Suprapubic skin (tissue), 4 donors: ENCODE measurements at regions not wholly inside any gene's neighbourhood (a gene's known extent, or its start where the extent isn't known, plus 50 kb on each side); places are given as distances from the start of the nearest gene placed in this dataset.

Experiments
- DNase-seq, 2 donors: peaks; one replicate each; pipeline ENCODE4 v3.0.0-alpha.2; 2019; ENCODE audit warnings: low spot score in 2 of 2
- H3K27ac ChIP-seq: fragments of 200-600 bp; sonication (generic); one replicate; pipeline ENCODE4 v1.5.1; 2019
- H3K27me3 ChIP-seq: fragments of 200-600 bp; sonication (generic); one replicate; pipeline ENCODE4 v1.5.1; 2019
- H3K36me3 ChIP-seq: fragments of 200-600 bp; sonication (generic); one replicate; pipeline ENCODE4 v1.5.1; 2019
- H3K4me1 ChIP-seq: fragments of 200-600 bp; sonication (generic); one replicate; pipeline ENCODE4 v1.5.1; 2019
- H3K4me3 ChIP-seq: fragments of 200-600 bp; sonication (generic); one replicate; pipeline ENCODE4 v1.5.1; 2019; ENCODE audit warnings: mild to moderate bottlenecking
- H3K9me3 ChIP-seq: fragments of 200-600 bp; sonication (generic); one replicate; pipeline ENCODE4 v1.5.1; 2019
- CTCF ChIP-seq, 2 donors: fragments of 200-600 bp in 1 of 2; fragments of 450-650 bp in 1 of 2; sonication (generic) in 1 of 2; IDR thresholded peaks; one replicate each; pipeline ENCODE4 v1.5.1; 2016 to 2019; ENCODE audit warnings: antibody characterized with exemption in 2 of 2, mild to moderate bottlenecking in 1 of 2, moderate library complexity in 1 of 2
- EP300 ChIP-seq: sonication (generic); formaldehyde crosslinking; IDR thresholded peaks from one replicate; pipeline ENCODE4 v1.6.1; 2017; ENCODE audit warnings: antibody characterized with exemption
- POLR2A ChIP-seq, 2 donors: fragments of 450-650 bp; IDR thresholded peaks; one replicate each; pipeline ENCODE4 v1.6.1; 2017; ENCODE audit warnings: antibody characterized with exemption in 2 of 2, mild to moderate bottlenecking in 2 of 2, moderate library complexity in 2 of 2
- POLR2AphosphoS5 ChIP-seq, 3 donors: sonication (generic); formaldehyde crosslinking; IDR thresholded peaks; one replicate each; pipeline ENCODE4 v1.6.1; 2017; ENCODE audit warnings: antibody characterized with exemption in 3 of 3
- WGBS: methylation state at CpG from one replicate; pipeline ENCODE4 v1.1.5; 2018; 5-methylcytosine and 5-hydroxymethylcytosine counted together

- no peaks in the 10 kb centered on the region for H3K9me3 ChIP-seq
- H3K27me3 ChIP-seq, result no peaks in the 10 kb centered on the region
- H3K27ac ChIP-seq, result no peak overlapping the region
- H3K4me3 ChIP-seq, result no peak overlapping the region
- 95% methylated on average over 3 of the region's 3 CpGs for WGBS
- TF ChIP-seq POLR2A (IDR thresholded peaks at IDR 0.05) (no peak), CTCF (IDR thresholded peaks at IDR 0.05) (no peak), EP300 (no peak), POLR2AphosphoS5 (IDR thresholded peaks at IDR 0.05) (no peak)
- no peaks in the 10 kb centered on the region for H3K4me1 ChIP-seq
- no peak for DNase-seq
- H3K36me3 ChIP-seq, result no peaks in the 10 kb centered on the region
These were observed 90.5 kb upstream of the ZNF827 start for GRCh38 chr4:146029147-146029546.

DNA sequence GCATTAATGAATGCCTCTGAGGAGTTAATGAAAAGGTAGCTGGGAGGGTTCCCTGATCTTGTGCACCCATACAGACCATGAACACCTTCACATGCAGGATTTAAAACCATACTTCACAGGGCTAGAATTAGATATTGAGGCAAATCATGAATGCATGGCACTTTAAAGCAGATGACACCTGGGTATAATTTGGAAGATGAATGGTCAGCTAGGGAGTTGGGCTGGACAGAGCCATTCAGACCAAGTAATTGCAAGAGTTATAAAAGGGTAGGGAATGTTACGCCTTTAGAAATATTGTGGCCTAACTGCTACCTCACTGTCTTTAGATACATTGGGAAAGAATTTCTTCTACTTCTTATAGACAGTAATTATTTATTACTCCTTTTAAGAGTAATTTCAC, 89.1 kb upstream of the ZNF827 start:
- H3K4me3 ChIP-seq, result no peak overlapping the region
- H3K9me3 ChIP-seq, result no peaks in the 10 kb centered on the region
- no peaks in the 10 kb centered on the region for H3K27me3 ChIP-seq
- no peaks in the 10 kb centered on the region for H3K4me1 ChIP-seq
- no peaks in the 10 kb centered on the region for H3K36me3 ChIP-seq
- DNase-seq, result no peak
- H3K27ac ChIP-seq, result no peak overlapping the region
- 89% methylated on average over 1 of the region's 1 CpG for WGBS
- TF ChIP-seq POLR2A (IDR thresholded peaks at IDR 0.05) (no peak), POLR2AphosphoS5 (IDR thresholded peaks at IDR 0.05) (no peak), EP300 (no peak), CTCF (IDR thresholded peaks at IDR 0.05) (no peak)

DNA sequence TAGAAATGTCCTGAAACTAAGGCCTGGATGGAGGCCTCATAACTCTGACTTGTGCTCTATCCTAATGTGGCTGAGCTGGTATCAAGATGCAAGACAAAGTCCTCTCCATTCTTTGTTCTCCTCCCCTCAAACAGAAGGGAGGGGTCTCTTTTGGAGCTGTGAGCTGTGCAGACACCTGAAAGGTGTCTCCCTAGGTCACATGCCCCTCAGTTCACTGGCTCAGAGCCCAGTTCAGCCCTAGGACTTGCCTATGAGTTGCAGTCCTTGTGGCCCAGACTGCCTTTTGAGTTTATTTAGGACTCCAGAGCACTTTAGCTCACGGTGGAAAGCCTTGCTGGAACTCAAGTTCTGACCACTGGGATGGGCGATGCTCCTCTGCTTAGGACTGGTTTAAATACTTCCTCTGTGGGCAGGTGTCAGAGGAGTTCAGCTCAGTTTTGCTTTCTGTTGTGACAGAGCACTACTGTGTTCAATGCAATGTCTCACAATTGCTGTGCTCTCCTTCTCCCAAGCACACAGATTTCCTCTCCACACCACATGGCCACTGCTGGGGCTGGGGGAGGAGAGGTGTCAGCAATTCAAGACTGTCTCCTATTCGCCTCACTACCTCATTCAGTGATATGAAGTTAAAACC, 84.8 kb upstream of the ZNF827 start:
- no peak overlapping the region for H3K27ac ChIP-seq
- no peak for TF ChIP-seq POLR2A (IDR thresholded peaks at IDR 0.05)
- no peak for TF ChIP-seq CTCF (IDR thresholded peaks at IDR 0.05)
- TF ChIP-seq EP300, result no peak
- TF ChIP-seq POLR2AphosphoS5 (IDR thresholded peaks at IDR 0.05), result no peak
- 80% methylated on average over 3 of the region's 3 CpGs for WGBS

DNA sequence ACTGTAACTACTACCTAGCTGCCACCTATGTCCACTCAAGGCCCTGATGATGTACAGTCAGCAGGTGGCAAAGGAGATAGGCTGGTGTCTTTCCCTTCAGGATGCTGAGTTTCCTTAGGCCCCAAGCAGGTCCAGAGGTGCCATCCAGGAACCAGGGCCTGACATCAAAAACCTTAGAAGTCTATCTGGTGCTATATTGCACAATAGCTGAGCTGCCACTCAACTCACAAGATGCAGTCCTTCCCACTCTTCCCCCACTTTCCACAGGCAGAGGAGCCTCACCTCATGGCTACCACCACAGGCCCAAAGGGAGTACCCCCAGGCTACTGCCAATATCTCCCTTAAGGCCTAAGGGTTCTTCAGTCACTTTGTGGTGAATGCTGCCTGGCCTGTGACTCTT, 83.9 kb upstream of the ZNF827 start:
- no peaks in the 10 kb centered on the region for H3K4me1 ChIP-seq
- H3K9me3 ChIP-seq, result no peaks in the 10 kb centered on the region
- no peak for DNase-seq
- no peaks in the 10 kb centered on the region for H3K27me3 ChIP-seq
- H3K4me3 ChIP-seq, result no peak overlapping the region
- no peak for TF ChIP-seq CTCF (IDR thresholded peaks at IDR 0.05)
- TF ChIP-seq POLR2A (IDR thresholded peaks at IDR 0.05), result no peak
- no peak for TF ChIP-seq EP300
- TF ChIP-seq POLR2AphosphoS5 (IDR thresholded peaks at IDR 0.05), result no peak
- H3K36me3 ChIP-seq, result no peaks in the 10 kb centered on the region
- no peak overlapping the region for H3K27ac ChIP-seq

More for the DNA sequence above, 84.8 kb upstream of the ZNF827 start:
- Histone ChIP-seq H3K4me3 (no peak overlapping the region), H3K27me3 (no peaks in the 10 kb centered on the region), H3K9me3 (no peaks in the 10 kb centered on the region), H3K4me1 (no peaks in the 10 kb centered on the region), H3K36me3 (no peaks in the 10 kb centered on the region)
- no peak for DNase-seq

DNA sequence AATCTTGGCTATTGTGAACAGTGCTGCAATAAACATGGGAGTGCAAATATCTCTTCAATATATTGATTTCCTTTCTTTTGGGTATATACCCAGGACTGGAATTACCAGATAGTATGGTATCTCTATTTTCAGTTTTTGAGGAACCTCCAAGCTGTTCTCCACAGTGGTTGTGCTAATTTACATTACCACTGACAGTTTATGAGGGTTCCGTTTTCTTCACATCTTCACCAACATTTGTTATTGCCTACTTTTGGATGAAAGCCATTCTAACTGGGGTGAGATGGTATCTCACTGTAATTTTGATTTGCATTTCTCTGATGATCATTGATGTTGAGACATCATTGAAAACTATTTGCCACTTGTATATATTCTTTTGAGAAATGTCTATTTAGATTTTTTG, 79.6 kb upstream of the ZNF827 start:
- Histone ChIP-seq H3K36me3 (no peaks in the 10 kb centered on the region), H3K27ac (no peak overlapping the region), H3K4me1 (no peaks in the 10 kb centered on the region), H3K9me3 (no peaks in the 10 kb centered on the region), H3K27me3 (no peaks in the 10 kb centered on the region), H3K4me3 (no peak overlapping the region)
- WGBS, result 40% methylated on average over 1 of the region's 1 CpG
- TF ChIP-seq EP300, result no peak
- no peak for TF ChIP-seq CTCF (IDR thresholded peaks at IDR 0.05)
- TF ChIP-seq POLR2A (IDR thresholded peaks at IDR 0.05), result no peak
- TF ChIP-seq POLR2AphosphoS5 (IDR thresholded peaks at IDR 0.05), result no peak
- DNase-seq, result no peak
